Gastrocnemius medialis (tissue), 4 donors: ENCODE measurements at regions not wholly inside any gene's neighbourhood (a gene's known extent, or its start where the extent isn't known, plus 50 kb on each side); places are given as distances from the start of the nearest gene placed in this dataset.

Experiments used
- ATAC-seq, 2 donors: fragments of 150-250 bp; one replicate each; pipeline ENCODE4 v1.9.1; 2016
- DNase-seq, 2 donors: peaks; one replicate each; pipeline ENCODE4 v3.0.0-alpha.2; 2019
- H3K27ac ChIP-seq, 4 donors: fragments of 200-600 bp; sonication (generic); 1 replicate in 1 of 4; 2 replicates in 3 of 4; pipeline ENCODE4 v1.5.1; 2016 to 2018; ENCODE audit warnings: mild to moderate bottlenecking in 2 of 4, moderate library complexity in 1 of 4
- H3K27me3 ChIP-seq, 3 donors: fragments of 200-600 bp; sonication (generic) in 2 of 3; 1 replicate in 1 of 3; 2 replicates in 2 of 3; pipeline versions ENCODE4 v1.5.1 to v1.6.0; 2016 to 2019; ENCODE audit warnings: mild to moderate bottlenecking in 1 of 3, moderate library complexity in 1 of 3
- H3K36me3 ChIP-seq, 2 donors: fragments of 200-600 bp; sonication (generic) in 1 of 2; one replicate each; pipeline ENCODE4 v1.5.1; 2017 to 2018
- H3K4me1 ChIP-seq, 2 donors: fragments of 200-600 bp; sonication (generic) in 1 of 2; one replicate each; pipeline ENCODE4 v1.5.1; 2016 to 2017; ENCODE audit warnings: mild to moderate bottlenecking in 2 of 2
- H3K4me3 ChIP-seq, 4 donors: fragments of 200-600 bp; sonication (generic) in 3 of 4; 1 replicate in 1 of 4; 2 replicates in 3 of 4; pipeline ENCODE4 v1.5.1; 2016 to 2019; ENCODE audit warnings: mild to moderate bottlenecking in 2 of 4
- H3K9me3 ChIP-seq, 3 donors: fragments of 200-600 bp; sonication (generic) in 2 of 3; 1 replicate in 1 of 3; 2 replicates in 2 of 3; pipeline ENCODE4 v1.5.1; 2016 to 2019
- POLR2A ChIP-seq, 2 donors: fragments of 450-650 bp; IDR thresholded peaks; one replicate each; pipeline ENCODE4 v1.6.1; 2017; ENCODE audit warnings: antibody characterized with exemption in 2 of 2, mild to moderate bottlenecking in 2 of 2, moderate library complexity in 2 of 2
- in situ Hi-C, 4 donors: fragments of 200-750 bp; cut with MboI; loops; one replicate each; pipeline versions ENCODE4 v1.15.0 to v1.8.0; 2017; ENCODE audit warnings: low sequenced_read_pairs in 4 of 4
- intact Hi-C: fragments of 100-400 bp; cut with DNase I; formaldehyde crosslinking; loops from one replicate; pipeline ENCODE4 v1.15.1; 2023; ENCODE audit warnings: low total_unique reads
- TF ChIP-seq, protein P1 (sequence below), 5 experiments: fragments of 450-650 bp in 3 of 5; fragments of 200-600 bp in 2 of 5; sonication (generic) in 2 of 5; IDR thresholded peaks in 4 of 5; conservative IDR thresholded peaks in 1 of 5; 1 replicate in 4 of 5; 2 replicates in 1 of 5; pipeline ENCODE4 v1.5.1; 2016 to 2019; ENCODE audit warnings: antibody characterized with exemption in 5 of 5, mild to moderate bottlenecking in 3 of 5, moderate library complexity in 3 of 5

- H3K36me3 ChIP-seq: no peaks in the 10 kb centered on the region
- no peaks in the 10 kb centered on the region for H3K9me3 ChIP-seq
- H3K27me3 ChIP-seq: no peaks in the 10 kb centered on the region
- intact Hi-C loops (no loop called here), in situ Hi-C loops (no loop called here)
- no peaks in the 10 kb centered on the region for H3K4me1 ChIP-seq
- TF ChIP-seq, protein P1, sequence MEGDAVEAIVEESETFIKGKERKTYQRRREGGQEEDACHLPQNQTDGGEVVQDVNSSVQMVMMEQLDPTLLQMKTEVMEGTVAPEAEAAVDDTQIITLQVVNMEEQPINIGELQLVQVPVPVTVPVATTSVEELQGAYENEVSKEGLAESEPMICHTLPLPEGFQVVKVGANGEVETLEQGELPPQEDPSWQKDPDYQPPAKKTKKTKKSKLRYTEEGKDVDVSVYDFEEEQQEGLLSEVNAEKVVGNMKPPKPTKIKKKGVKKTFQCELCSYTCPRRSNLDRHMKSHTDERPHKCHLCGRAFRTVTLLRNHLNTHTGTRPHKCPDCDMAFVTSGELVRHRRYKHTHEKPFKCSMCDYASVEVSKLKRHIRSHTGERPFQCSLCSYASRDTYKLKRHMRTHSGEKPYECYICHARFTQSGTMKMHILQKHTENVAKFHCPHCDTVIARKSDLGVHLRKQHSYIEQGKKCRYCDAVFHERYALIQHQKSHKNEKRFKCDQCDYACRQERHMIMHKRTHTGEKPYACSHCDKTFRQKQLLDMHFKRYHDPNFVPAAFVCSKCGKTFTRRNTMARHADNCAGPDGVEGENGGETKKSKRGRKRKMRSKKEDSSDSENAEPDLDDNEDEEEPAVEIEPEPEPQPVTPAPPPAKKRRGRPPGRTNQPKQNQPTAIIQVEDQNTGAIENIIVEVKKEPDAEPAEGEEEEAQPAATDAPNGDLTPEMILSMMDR (IDR thresholded peaks at IDR 0.05 in 4 of 5, conservative IDR thresholded peaks at IDR 0.05 in 1 of 5): no peak
- no peak for TF ChIP-seq POLR2A (IDR thresholded peaks at IDR 0.05)
- H3K27ac ChIP-seq: no peak overlapping the region
- no peak for ATAC-seq
- DNase-seq: no peak
- no peak overlapping the region for H3K4me3 ChIP-seq
Measured at GRCh38 chr16:55076053-55076452, 145.4 kb downstream of the IRX5 start.

- no peaks in the 10 kb centered on the region for H3K9me3 ChIP-seq
- H3K4me1 ChIP-seq: no peaks in the 10 kb centered on the region
- ATAC-seq (no peak), DNase-seq (no peak)
- H3K4me3 ChIP-seq: no peak overlapping the region
- in situ Hi-C loops (no loop called here), intact Hi-C loops (no loop called here)
- H3K36me3 ChIP-seq: no peaks in the 10 kb centered on the region
- H3K27me3 ChIP-seq: no peaks in the 10 kb centered on the region
- TF ChIP-seq, protein P1 (IDR thresholded peaks at IDR 0.05 in 4 of 5, conservative IDR thresholded peaks at IDR 0.05 in 1 of 5): no peak
- no peak for TF ChIP-seq POLR2A (IDR thresholded peaks at IDR 0.05)
- H3K27ac ChIP-seq: no peak overlapping the region
Measured at GRCh38 chr16:55077266-55077665, 146.6 kb downstream of the IRX5 start.

DNA sequence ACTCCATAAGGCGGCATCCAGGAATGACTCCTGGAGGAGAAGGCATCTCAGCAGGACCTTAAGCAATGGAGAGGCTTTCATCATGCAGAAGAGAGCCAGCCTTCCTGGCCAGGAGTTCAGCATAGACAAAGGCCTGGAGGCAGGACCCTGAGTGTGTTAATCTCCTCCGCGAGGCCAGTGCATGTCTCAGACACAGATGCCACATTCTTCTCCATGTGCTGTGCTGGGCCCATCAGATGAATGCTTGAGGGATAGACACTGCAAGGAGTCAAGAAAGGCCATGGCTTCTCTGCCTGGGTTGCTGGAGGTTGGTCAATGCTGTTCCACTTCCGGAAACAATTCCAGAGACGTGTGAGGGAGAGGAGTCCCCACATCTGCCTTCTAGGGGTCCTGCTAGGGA is 147.5 kb downstream of the IRX5 start:
- DNase-seq (no peak), ATAC-seq (no peak)
- no peak overlapping the region for H3K4me3 ChIP-seq
- H3K27ac ChIP-seq: no peak overlapping the region
- TF ChIP-seq, protein P1 (IDR thresholded peaks at IDR 0.05 in 4 of 5, conservative IDR thresholded peaks at IDR 0.05 in 1 of 5): no peak
- no peak for TF ChIP-seq POLR2A (IDR thresholded peaks at IDR 0.05)
- H3K27me3 ChIP-seq: no peaks in the 10 kb centered on the region
- H3K9me3 ChIP-seq: no peaks in the 10 kb centered on the region
- in situ Hi-C loops: no loop called here
- no peaks in the 10 kb centered on the region for H3K4me1 ChIP-seq
- intact Hi-C loops: no loop called here
- H3K36me3 ChIP-seq: no peaks in the 10 kb centered on the region

- Histone ChIP-seq H3K4me1 (no peaks in the 10 kb centered on the region), H3K36me3 (no peaks in the 10 kb centered on the region), H3K9me3 (no peaks in the 10 kb centered on the region), H3K27ac (no peak overlapping the region), H3K4me3 (no peak overlapping the region), H3K27me3 (no peaks in the 10 kb centered on the region)
- ATAC-seq (no peak), DNase-seq (no peak)
- no peak for TF ChIP-seq POLR2A (IDR thresholded peaks at IDR 0.05)
- intact Hi-C loops (no loop called here), in situ Hi-C loops (no loop called here)
Measured at GRCh38 chr16:55078699-55079410, 148.2 kb downstream of the IRX5 start.

- intact Hi-C loops: no loop called here
Measured at GRCh38 chr16:55081622-55082590, 151.2 kb downstream of the IRX5 start.

More at GRCh38 chr16:55081622-55082590, 151.2 kb downstream of the IRX5 start:
- Histone ChIP-seq H3K4me1 (no peaks in the 10 kb centered on the region), H3K27ac (no peak overlapping the region), H3K36me3 (no peaks in the 10 kb centered on the region), H3K27me3 (no peaks in the 10 kb centered on the region), H3K4me3 (no peak overlapping the region), H3K9me3 (no peaks in the 10 kb centered on the region)
- TF ChIP-seq, protein P1 (IDR thresholded peaks at IDR 0.05 in 4 of 5, conservative IDR thresholded peaks at IDR 0.05 in 1 of 5): no peak
- TF ChIP-seq POLR2A (IDR thresholded peaks at IDR 0.05): no peak
- in situ Hi-C loops: no loop called here
- DNase-seq (no peak), ATAC-seq (no peak)
